ENCODE measurements at regions not wholly inside any gene's neighbourhood (a gene's known extent, or its start where the extent isn't known, plus 50 kb on each side); places are given as distances from the start of the nearest gene placed in this dataset.

DNA sequence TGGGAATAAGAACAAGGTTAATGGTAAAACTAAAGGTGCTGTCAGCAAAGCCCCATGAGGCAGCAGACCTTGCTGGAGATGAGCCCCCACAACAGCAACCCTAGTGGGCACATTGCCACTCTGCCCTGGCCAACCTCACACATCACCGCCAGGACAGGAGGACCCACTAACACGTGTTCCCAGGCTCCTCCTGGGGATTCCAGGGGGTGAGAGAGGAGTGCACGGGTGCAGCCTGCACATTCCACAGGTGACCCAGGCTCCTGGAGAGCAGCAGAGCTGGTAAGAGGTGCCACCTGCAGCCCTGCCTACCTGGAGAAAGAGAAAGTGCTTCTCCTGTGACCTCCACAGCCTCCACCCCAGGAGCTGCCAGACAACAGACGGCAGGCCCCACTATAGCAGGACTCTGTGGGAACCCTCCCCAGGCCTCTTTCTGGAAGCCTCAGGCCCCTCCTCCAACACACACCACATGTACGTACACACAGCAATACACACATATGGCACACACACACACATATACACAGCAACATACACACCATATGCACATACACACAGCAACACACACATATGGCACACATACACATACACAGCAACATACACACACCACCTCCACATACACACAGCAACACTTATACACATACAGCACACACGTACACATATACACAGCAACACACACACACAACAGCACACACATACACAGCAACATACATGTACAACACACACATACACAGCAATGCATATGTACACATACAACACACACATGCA, 187.1 kb downstream of the GLI2 start:
- H3K36me3 Mint-ChIP-seq = no peaks in the 10 kb centered on the region
- no peaks in the 10 kb centered on the region for H3K27me3 Mint-ChIP-seq
- ATAC-seq = no peak

GRCh38 chr2:120923426-120923825, 187.8 kb downstream of the GLI2 start:
- ATAC-seq = no peak
- Mint-ChIP-seq H3K27me3 (no peaks in the 10 kb centered on the region), H3K36me3 (no peaks in the 10 kb centered on the region), H3K4me3 (no peak overlapping the region), H3K27ac (no peak overlapping the region), H3K9me3 (no peaks in the 10 kb centered on the region), H3K4me1 (ENCODE audit: low read depth in 2 of 2) (no peaks in the 10 kb centered on the region)
- no peak for DNase-seq (ENCODE audit: low spot score)

More for the DNA sequence above, 187.1 kb downstream of the GLI2 start:
- no peaks in the 10 kb centered on the region for H3K9me3 Mint-ChIP-seq
- H3K4me3 Mint-ChIP-seq = no peak overlapping the region
- no peak overlapping the region for H3K27ac Mint-ChIP-seq
- H3K4me1 Mint-ChIP-seq (ENCODE audit: low read depth in 2 of 2) = no peaks in the 10 kb centered on the region
- DNase-seq (ENCODE audit: low spot score) = no peak

GRCh38 chr2:120924924-120925323, 189.3 kb downstream of the GLI2 start:
- ATAC-seq (no peak), DNase-seq (ENCODE audit: low spot score) (no peak)
- H3K9me3 Mint-ChIP-seq = no peaks in the 10 kb centered on the region
- no peak overlapping the region for H3K27ac Mint-ChIP-seq
- H3K27me3 Mint-ChIP-seq = no peaks in the 10 kb centered on the region
- H3K36me3 Mint-ChIP-seq = no peaks in the 10 kb centered on the region
- H3K4me1 Mint-ChIP-seq (ENCODE audit: low read depth in 2 of 2) = no peaks in the 10 kb centered on the region
- no peak overlapping the region for H3K4me3 Mint-ChIP-seq

DNA sequence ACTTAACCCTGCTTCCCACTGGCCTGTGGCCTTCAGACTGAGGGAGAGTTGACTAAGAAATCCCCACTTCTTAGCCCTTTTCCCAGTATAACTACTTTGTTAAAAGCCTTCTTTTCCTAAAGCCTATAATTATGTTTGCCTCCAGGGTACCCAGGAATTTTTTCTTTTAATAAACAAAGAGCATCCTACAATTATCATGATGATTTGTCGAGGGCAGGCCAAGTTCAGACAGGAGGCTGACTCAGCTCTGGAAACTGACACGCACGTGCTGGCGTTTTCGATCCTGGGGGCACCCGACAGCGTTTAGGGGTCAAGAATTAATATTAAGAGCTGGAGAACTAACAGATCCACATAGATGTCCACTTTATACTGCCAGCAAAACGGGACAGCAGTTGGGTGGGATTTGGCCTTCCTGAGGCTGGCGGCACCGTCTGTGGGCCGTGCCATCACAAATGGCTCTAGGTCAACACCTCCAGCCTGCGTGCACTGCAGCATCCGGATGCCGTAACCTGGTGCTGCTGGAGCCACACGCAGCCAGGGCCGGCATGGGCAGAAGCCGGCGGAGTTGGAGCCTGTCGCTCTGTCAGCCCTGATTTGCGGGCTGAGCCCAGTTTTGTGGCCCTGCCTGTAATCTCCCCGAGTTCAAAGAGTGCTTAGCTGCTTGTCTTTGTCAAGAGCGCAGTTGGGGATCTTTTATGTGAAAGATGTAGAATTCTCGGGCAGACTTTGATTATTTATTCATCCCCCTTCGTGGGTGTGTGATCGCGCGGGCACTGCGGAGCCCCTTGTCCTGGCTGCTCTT, 191.0 kb downstream of the GLI2 start:
- DNase-seq (ENCODE audit: low spot score) = no peak
- no peaks in the 10 kb centered on the region for H3K27me3 Mint-ChIP-seq
- H3K4me1 Mint-ChIP-seq (ENCODE audit: low read depth in 2 of 2) = no peaks in the 10 kb centered on the region
- H3K27ac Mint-ChIP-seq = no peak overlapping the region
- H3K4me3 Mint-ChIP-seq = no peak overlapping the region
- ATAC-seq = no peak
- no peaks in the 10 kb centered on the region for H3K36me3 Mint-ChIP-seq
- H3K9me3 Mint-ChIP-seq = no peaks in the 10 kb centered on the region

DNA sequence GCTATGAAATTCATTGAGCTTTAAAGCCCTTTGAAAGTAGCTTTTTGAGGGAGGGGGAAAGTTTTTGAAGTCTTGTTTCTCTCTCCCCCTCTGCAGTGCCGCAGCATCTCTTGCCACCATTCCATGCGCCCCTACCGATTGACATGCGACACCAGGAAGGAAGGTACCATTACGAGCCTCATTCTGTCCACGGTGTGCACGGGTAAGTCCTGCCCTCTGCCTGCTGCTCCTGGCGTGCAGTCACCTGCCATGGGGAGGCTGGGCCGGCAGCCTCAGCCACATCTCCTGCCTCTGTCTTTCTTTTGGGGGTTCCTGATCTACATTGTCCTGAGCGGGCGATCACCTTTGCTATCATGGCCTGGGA, 191.6 kb downstream of the GLI2 start:
- no peak for ATAC-seq
- Mint-ChIP-seq H3K36me3 (no peaks in the 10 kb centered on the region), H3K4me1 (ENCODE audit: low read depth in 2 of 2) (no peaks in the 10 kb centered on the region), H3K27ac (no peak overlapping the region), H3K9me3 (no peaks in the 10 kb centered on the region), H3K4me3 (no peak overlapping the region), H3K27me3 (no peaks in the 10 kb centered on the region)
- DNase-seq (ENCODE audit: low spot score) = no peak

DNA sequence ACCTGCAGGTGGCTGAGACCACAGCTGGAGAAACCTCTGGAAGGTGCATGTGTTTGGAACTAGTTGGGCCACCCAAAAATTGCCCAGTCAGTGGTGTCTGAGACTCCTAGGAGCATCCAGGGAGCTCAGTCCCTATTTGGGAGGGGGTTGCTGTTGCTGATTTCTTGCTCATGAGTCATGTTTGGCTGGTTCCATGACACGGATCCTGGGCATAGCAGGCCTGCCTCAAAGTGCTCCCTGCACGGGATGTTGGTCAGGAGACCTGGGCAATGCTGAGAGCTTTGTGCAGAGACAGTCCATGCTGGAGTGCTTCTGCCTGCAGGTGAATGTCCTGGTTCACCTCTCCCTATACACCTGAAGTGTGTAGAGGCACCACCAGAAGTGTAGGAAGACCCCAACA, 194.2 kb downstream of the GLI2 start:
- ATAC-seq (no peak), DNase-seq (ENCODE audit: low spot score) (no peak)
- H3K4me3 Mint-ChIP-seq = no peak overlapping the region
- H3K9me3 Mint-ChIP-seq = no peaks in the 10 kb centered on the region
- no peak overlapping the region for H3K27ac Mint-ChIP-seq
- H3K36me3 Mint-ChIP-seq = no peaks in the 10 kb centered on the region
- no peaks in the 10 kb centered on the region for H3K27me3 Mint-ChIP-seq
- H3K4me1 Mint-ChIP-seq (ENCODE audit: low read depth in 2 of 2) = no peaks in the 10 kb centered on the region

- Mint-ChIP-seq H3K4me1 (ENCODE audit: low read depth in 2 of 2) (no peaks in the 10 kb centered on the region), H3K9me3 (no peaks in the 10 kb centered on the region), H3K27me3 (no peaks in the 10 kb centered on the region), H3K4me3 (no peak overlapping the region), H3K36me3 (no peaks in the 10 kb centered on the region), H3K27ac (no peak overlapping the region)
- ATAC-seq (no peak), DNase-seq (ENCODE audit: low spot score) (no peak)
Observed at GRCh38 chr2:120930236-120930635, 194.6 kb downstream of the GLI2 start.

GRCh38 chr2:120930864-120931263, 195.2 kb downstream of the GLI2 start:
- ATAC-seq = no peak
- Mint-ChIP-seq H3K4me3 (no peak overlapping the region), H3K9me3 (no peaks in the 10 kb centered on the region), H3K4me1 (ENCODE audit: low read depth in 2 of 2) (no peaks in the 10 kb centered on the region), H3K36me3 (no peaks in the 10 kb centered on the region), H3K27me3 (no peaks in the 10 kb centered on the region), H3K27ac (no peak overlapping the region)
- DNase-seq (ENCODE audit: low spot score) = no peak

GRCh38 chr2:120932472-120932871, 196.8 kb downstream of the GLI2 start:
- no peaks in the 10 kb centered on the region for H3K36me3 Mint-ChIP-seq
- ATAC-seq (no peak), DNase-seq (ENCODE audit: low spot score) (no peak)
- H3K27ac Mint-ChIP-seq = no peak overlapping the region
- H3K4me1 Mint-ChIP-seq (ENCODE audit: low read depth in 2 of 2) = no peaks in the 10 kb centered on the region
- no peak overlapping the region for H3K4me3 Mint-ChIP-seq
- no peaks in the 10 kb centered on the region for H3K27me3 Mint-ChIP-seq
- H3K9me3 Mint-ChIP-seq = no peaks in the 10 kb centered on the region

GRCh38 chr2:120932881-120933280, 197.2 kb downstream of the GLI2 start:
- no peaks in the 10 kb centered on the region for H3K4me1 Mint-ChIP-seq (ENCODE audit: low read depth in 2 of 2)

GRCh38 chr2:120933693-120934573, 198.3 kb downstream of the GLI2 start:
- H3K4me1 Mint-ChIP-seq (ENCODE audit: low read depth in 2 of 2) = no peaks in the 10 kb centered on the region
- H3K27ac Mint-ChIP-seq = no peak overlapping the region
- H3K4me3 Mint-ChIP-seq = no peak overlapping the region
- no peaks in the 10 kb centered on the region for H3K27me3 Mint-ChIP-seq
- H3K36me3 Mint-ChIP-seq = no peaks in the 10 kb centered on the region
- H3K9me3 Mint-ChIP-seq = no peaks in the 10 kb centered on the region
- DNase-seq (ENCODE audit: low spot score) (no peak), ATAC-seq (no peak)

More at GRCh38 chr2:120932881-120933280, 197.2 kb downstream of the GLI2 start:
- Mint-ChIP-seq H3K36me3 (no peaks in the 10 kb centered on the region), H3K27ac (no peak overlapping the region), H3K27me3 (no peaks in the 10 kb centered on the region), H3K4me3 (no peak overlapping the region), H3K9me3 (no peaks in the 10 kb centered on the region)
- no peak for ATAC-seq
- no peak for DNase-seq (ENCODE audit: low spot score)

- no peaks in the 10 kb centered on the region for H3K9me3 Mint-ChIP-seq
- no peak for DNase-seq (ENCODE audit: low spot score)
- no peak overlapping the region for H3K27ac Mint-ChIP-seq
- no peak overlapping the region for H3K4me3 Mint-ChIP-seq
- ATAC-seq = no peak
- H3K27me3 Mint-ChIP-seq = no peaks in the 10 kb centered on the region
- H3K4me1 Mint-ChIP-seq (ENCODE audit: low read depth in 2 of 2) = no peaks in the 10 kb centered on the region
- H3K36me3 Mint-ChIP-seq = no peaks in the 10 kb centered on the region
Observed at GRCh38 chr2:120934574-120935338, 199.1 kb downstream of the GLI2 start.
